ENCODE measurements at regions not wholly inside any gene's neighbourhood (a gene's known extent, or its start where the extent isn't known, plus 50 kb on each side); places are given as distances from the start of the nearest gene placed in this dataset.

GRCh38 chr2:74065456-74065855 is 80.7 kb downstream of the TET3 start:
- DNase-seq (ENCODE audit: low spot score): no peak

- DNase-seq (ENCODE audit: low spot score): no peak
Measured at GRCh38 chr2:74066491-74067203, 81.1 kb downstream of the BOLA3 start.

DNA sequence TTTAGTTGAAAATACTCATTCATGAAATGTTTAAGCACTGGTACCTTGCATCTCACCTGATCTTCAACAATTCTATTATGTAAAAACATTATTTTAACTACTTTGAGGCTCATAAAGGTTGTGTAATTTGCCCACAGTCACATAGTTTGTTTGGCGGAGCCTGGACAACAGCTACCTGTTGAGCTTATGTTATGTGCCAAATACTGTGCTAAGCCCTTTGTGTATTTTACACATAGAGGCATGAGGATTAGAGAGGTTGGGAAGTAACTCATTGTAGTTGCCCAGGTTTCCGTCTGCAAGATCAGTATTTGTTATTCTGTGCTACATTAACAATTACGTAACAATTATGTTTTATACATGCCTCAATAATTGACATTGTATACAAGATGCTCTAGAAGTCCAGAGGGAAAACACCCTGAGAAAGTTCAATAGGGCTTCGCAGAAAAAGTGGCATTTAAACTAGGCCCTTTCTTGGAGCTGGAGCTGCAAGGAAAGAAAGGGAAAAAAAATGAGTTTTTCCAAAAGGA is 80.4 kb downstream of the BOLA3 start:
- DNase-seq (ENCODE audit: low spot score): no peak

- no peak for DNase-seq (ENCODE audit: low spot score)
Measured at GRCh38 chr2:74070991-74071390, 76.7 kb downstream of the BOLA3 start.

DNA sequence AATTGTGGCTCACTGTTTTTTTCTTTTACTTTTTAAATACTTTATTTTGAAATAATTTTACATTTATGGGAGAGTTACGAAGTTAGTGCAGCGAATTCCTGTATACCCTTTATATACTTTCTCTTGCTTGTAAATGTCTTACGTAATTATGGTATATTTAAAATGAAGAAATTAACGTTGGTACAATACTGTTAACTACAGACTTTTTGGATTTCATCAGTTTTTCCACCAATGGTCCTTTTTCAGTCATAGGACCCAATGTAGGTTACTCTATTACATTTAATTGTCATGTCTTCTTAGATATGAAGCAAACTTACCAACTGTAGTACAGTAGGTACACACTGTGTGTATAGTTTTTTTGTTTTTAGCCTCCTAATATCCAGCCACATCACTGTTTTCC is 76.3 kb downstream of the BOLA3 start:
- no peak for DNase-seq (ENCODE audit: low spot score)

- no peak for DNase-seq (ENCODE audit: low spot score)
Measured at GRCh38 chr2:74072565-74072964, 75.1 kb downstream of the BOLA3 start.

DNA sequence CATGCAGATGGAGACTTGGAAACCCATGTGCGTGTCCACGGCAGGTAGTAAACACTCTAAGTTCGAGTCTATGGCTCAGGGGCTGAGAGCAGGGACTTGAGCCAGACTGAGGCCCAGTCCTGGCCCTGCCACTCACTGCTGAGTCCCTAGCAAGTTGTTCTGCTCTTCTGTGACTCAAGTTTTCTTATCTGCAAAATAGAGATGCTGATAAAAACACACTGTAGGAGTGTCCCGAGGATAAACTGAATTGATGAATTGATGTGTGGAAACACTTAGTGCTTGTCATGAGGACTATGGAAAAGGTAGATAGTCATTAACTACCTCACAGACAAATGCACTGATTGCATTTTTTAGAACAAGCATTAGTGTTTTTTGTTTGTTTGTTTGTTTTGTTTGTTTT is 73.2 kb downstream of the BOLA3 start:
- no peak for DNase-seq (ENCODE audit: low spot score)

- no peak for DNase-seq (ENCODE audit: low spot score)
Measured at GRCh38 chr2:74076074-74076470, 71.6 kb downstream of the BOLA3 start.

- peak; percentile 74 for DNase-seq (ENCODE audit: low spot score)
Measured at GRCh38 chr2:74077636-74078035, 70.1 kb downstream of the BOLA3 start.

DNA sequence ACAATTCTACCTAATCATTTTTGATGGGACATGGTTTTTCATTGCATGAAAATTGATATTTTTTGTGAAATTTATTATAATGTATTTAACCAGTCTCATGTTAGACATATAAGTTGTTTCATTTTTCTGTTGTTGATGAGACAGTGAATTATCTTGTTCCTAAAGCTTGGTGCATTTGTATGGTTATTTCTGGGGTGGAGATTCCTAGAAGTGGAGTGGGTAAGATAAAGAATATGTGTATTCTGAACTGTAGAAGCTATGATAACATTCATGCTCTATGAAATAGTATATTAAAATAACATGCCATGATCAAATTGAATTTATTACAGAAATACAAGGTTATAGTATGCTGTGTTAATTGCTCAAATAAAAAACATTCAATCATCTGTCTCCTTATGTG is 69.2 kb downstream of the BOLA3 start:
- no peak for DNase-seq (ENCODE audit: low spot score)

GRCh38 chr2:74079522-74080341 is 68.0 kb downstream of the BOLA3 start:
- DNase-seq (ENCODE audit: low spot score): no peak

GRCh38 chr2:74080346-74080745 is 67.4 kb downstream of the BOLA3 start:
- DNase-seq (ENCODE audit: low spot score): no peak

DNA sequence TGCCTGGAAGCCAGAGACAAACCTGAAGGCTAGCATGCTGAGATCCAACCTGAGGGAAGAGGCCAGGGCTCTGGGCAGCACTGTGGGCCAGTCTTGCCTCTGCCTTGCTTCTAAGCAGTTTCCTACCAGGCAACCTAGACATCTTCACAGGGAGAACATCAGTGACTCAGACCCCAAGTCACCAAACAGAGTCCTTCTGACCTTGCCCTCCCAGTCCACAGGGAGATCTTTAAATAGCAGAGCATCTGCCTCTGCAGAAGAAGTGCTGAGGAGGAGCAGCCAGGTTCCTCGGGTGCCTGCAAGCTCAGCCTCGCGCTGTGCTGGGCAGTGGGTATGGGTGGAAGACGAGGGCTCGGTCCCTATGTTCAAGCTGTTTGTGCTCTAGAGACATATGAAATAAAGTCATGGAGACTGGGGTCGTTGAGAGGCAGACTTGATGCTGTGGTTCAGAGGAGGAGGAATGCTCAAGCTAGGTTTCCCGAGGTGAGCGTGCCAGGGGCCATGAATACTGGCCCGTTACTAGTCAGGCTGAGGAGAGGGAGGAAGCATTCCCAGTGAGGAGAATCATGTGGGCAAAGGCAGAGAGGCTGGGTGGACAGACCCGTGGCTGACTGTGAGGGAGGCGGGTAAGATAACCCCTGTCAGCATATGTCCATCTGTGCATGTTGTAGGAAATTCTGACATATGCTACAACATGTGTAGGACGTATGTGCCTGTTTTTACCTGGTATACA is 66.5 kb downstream of the BOLA3 start:
- no peak for DNase-seq (ENCODE audit: low spot score)

DNA sequence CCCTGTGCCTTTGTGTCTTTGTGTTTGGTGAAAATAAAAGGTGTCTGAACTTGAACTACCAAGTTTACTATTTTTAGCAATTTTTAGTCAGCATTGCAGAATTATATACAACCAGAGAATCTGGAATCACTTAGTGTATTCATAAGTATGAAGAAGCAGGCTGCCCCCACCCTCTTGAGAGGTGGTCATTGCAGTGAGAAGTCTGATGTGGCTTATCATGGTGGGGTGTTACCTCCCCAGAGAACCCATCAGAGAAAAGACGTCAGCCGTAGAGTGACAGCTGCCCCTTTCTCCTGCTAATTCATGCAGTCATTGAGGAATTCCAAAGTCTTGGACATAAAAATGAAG is 66.0 kb downstream of the BOLA3 start:
- DNase-seq (ENCODE audit: low spot score): no peak

DNA sequence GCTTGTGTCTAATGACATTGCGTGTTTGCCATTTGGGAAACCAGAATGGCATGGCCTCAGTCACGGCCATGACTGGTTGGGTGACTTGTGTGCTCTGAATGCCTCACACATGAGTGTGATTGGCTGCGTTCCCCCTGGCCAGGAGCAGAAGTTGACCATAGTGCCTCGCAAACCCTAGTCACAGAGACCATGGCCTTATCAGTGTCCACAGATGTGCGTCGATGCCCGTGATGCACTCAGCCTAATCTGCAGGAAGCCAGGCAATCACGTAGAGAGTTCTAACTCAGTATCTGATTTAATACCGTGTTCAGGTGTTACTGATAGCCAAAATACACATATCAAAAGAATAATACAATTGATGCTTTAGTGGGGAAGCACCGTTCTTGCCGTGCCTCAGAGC is 64.0 kb downstream of the BOLA3 start:
- DNase-seq (ENCODE audit: low spot score): no peak

All from COLO829 (cell line).